Right lobe of liver (tissue), 6 donors: ENCODE measurements at regions not wholly inside any gene's neighbourhood (a gene's known extent, or its start where the extent isn't known, plus 50 kb on each side); places are given as distances from the start of the nearest gene placed in this dataset.
A peak's percentile ranks its signal among the peaks of the same experiment; 100 is the strongest.

Experiments used
- ATAC-seq, 4 donors: fragments of 200-7000 bp; cut with Tn5 transposase; one replicate each; pipeline ENCODE4 v1.9.1; 2020; ENCODE audit warnings: mild to moderate bottlenecking in 4 of 4, moderate library complexity in 4 of 4
- DNase-seq, 3 donors: peaks; one replicate each; pipeline ENCODE4 v3.0.0-alpha.2; 2020
- H3K27ac ChIP-seq, 3 donors: fragments of 200-600 bp; one replicate each; pipeline ENCODE4 v1.8.0; 2022
- H3K27me3 ChIP-seq, 2 donors: fragments of 200-600 bp; one replicate each; pipeline ENCODE4 v1.8.0; 2022
- H3K36me3 ChIP-seq, 4 donors: fragments of 200-600 bp; sonication (generic) in 1 of 4; one replicate each; pipeline versions ENCODE4 v1.5.1 to v1.8.0; 2017 to 2022; ENCODE audit warnings: control low read depth in 1 of 4
- H3K4me1 ChIP-seq, 4 donors: fragments of 200-600 bp; sonication (generic) in 1 of 4; one replicate each; pipeline versions ENCODE4 v1.5.1 to v1.8.0; 2017 to 2022; ENCODE audit warnings: control low read depth in 1 of 4
- H3K4me3 ChIP-seq, 3 donors: fragments of 200-600 bp; one replicate each; pipeline ENCODE4 v1.8.0; 2022
- H3K9me3 ChIP-seq, 4 donors: fragments of 200-600 bp; sonication (generic) in 1 of 4; one replicate each; pipeline versions ENCODE4 v1.5.1 to v1.8.0; 2017 to 2022; ENCODE audit warnings: control low read depth in 1 of 4
- POLR2A ChIP-seq: fragments of 450-650 bp; IDR thresholded peaks from one replicate; pipeline ENCODE4 v1.6.1; 2017; ENCODE audit warnings: antibody characterized with exemption, mild to moderate bottlenecking
- whole genome bisulfite sequencing: methylation state at CpG from one replicate; pipeline ENCODE4 v1.1.6; 2018; ENCODE audit warnings: low coverage, low lambda C conversion rate; ENCODE audit not compliant: insufficient coverage; ENCODE audit errors: missing lambda C conversion rate; 5-methylcytosine and 5-hydroxymethylcytosine counted together
- intact Hi-C, 2 donors: fragments of 100-400 bp; cut with DNase I; formaldehyde crosslinking; loops; one replicate each; pipeline versions ENCODE4 v1.11.2 to v1.14.1; 2022
- TF ChIP-seq, protein P1 (sequence below), 4 donors: fragments of 200-600 bp in 3 of 4; fragments of 450-650 bp in 1 of 4; IDR thresholded peaks; one replicate each; pipeline versions ENCODE4 v1.5.1 to v1.8.0; 2016 to 2022; ENCODE audit warnings: antibody characterized with exemption in 4 of 4, mild to moderate bottlenecking in 2 of 4
- donor health status: DM: no; HTN: yes; CAD: no.
- donor health status: DM: no; HTN: no; CAD: no.
- donor health status: DM: no; HTN: no; CAD: no.
- donor health status: DM: no; HTN: yes; CAD: no.
- donor health status: DM: no; HTN: yes; CAD: no.

DNA sequence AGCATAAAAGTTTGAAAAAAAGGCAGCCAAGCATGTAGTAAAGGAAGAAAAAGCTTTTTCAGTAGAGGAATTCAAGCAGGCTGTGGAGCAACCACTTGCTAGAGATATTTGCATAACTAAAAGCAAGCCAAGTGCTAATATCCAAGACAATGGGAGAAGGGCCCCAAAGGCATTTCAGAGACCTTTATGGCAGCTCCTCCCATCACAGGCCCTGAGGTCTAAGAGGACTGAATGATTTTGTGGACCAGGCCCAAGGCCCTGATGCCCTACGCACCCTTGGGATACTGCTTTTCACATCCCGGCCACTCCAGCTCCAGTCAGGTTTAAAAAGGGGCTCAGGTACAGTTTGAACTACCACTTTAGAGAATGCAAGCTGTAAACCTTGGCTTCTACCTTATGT lies 261.7 kb upstream of the SEMA3C start:
- H3K36me3 ChIP-seq: no peaks in the 10 kb centered on the region
- ATAC-seq (no peak), DNase-seq (no peak)
- no peaks in the 10 kb centered on the region for H3K9me3 ChIP-seq
- H3K27me3 ChIP-seq: no peaks in the 10 kb centered on the region
- H3K27ac ChIP-seq: no peak overlapping the region
- 76% methylated on average over 2 of the region's 2 CpGs for WGBS
- intact Hi-C loops: no loop called here
- TF ChIP-seq POLR2A: no peak
- TF ChIP-seq, protein P1, sequence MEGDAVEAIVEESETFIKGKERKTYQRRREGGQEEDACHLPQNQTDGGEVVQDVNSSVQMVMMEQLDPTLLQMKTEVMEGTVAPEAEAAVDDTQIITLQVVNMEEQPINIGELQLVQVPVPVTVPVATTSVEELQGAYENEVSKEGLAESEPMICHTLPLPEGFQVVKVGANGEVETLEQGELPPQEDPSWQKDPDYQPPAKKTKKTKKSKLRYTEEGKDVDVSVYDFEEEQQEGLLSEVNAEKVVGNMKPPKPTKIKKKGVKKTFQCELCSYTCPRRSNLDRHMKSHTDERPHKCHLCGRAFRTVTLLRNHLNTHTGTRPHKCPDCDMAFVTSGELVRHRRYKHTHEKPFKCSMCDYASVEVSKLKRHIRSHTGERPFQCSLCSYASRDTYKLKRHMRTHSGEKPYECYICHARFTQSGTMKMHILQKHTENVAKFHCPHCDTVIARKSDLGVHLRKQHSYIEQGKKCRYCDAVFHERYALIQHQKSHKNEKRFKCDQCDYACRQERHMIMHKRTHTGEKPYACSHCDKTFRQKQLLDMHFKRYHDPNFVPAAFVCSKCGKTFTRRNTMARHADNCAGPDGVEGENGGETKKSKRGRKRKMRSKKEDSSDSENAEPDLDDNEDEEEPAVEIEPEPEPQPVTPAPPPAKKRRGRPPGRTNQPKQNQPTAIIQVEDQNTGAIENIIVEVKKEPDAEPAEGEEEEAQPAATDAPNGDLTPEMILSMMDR (IDR thresholded peaks at IDR 0.05): no peak
- no peaks in the 10 kb centered on the region for H3K4me1 ChIP-seq
- no peak overlapping the region for H3K4me3 ChIP-seq

DNA sequence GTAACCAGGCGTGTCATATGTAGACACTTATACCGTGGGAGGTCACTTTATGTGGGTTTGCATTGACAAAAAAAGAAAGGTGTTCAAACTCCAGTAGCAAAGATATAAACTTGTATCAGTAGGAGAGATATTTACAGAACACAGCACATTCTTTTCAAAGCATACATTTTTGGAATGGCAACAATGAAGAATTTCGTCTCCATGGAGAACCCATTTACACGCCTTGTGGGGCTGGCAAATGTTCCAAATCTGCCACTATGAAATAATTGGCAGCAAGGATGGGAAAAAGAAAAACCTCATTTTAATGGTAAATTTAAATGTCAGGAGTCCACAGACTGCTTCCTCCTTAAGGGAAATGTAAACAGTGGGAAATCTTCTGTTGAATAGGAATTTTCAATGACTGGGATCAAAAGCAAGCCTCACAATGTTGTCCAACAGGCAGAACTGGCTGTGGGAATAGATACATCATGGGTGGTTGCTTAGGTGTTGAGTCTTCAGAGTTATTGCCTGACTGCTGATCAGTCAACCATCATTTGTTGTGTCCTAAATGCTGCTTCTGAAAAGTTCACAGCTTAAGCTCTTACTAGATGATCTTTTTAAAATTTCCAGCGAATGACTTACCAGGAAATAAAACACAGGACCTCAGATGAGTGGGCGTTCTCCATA lies 256.6 kb upstream of the SEMA3C start:
- intact Hi-C loops: no loop called here
- no peaks in the 10 kb centered on the region for H3K36me3 ChIP-seq
- ATAC-seq (no peak), DNase-seq (no peak)
- no peak overlapping the region for H3K27ac ChIP-seq
- no peaks in the 10 kb centered on the region for H3K4me1 ChIP-seq
- WGBS: 51% methylated on average over 6 of the region's 6 CpGs
- H3K27me3 ChIP-seq: no peaks in the 10 kb centered on the region
- TF ChIP-seq POLR2A: no peak
- H3K9me3 ChIP-seq: no peaks in the 10 kb centered on the region
- H3K4me3 ChIP-seq: no peak overlapping the region

- DNase-seq (no peak), ATAC-seq (peak in 2 of 4 donors; percentile 18)
- WGBS: 23% methylated on average over 7 of the region's 7 CpGs
- no peaks in the 10 kb centered on the region for H3K9me3 ChIP-seq
- no peaks in the 10 kb centered on the region for H3K36me3 ChIP-seq
- TF ChIP-seq, protein P1 (IDR thresholded peaks at IDR 0.05): no peak
- TF ChIP-seq POLR2A: no peak
- no peaks in the 10 kb centered on the region for H3K27me3 ChIP-seq
- H3K4me1 ChIP-seq: no peaks in the 10 kb centered on the region
- no peak overlapping the region for H3K4me3 ChIP-seq
- no peak overlapping the region for H3K27ac ChIP-seq
- intact Hi-C loops: no loop called here
Measured at GRCh38 chr7:81173766-81174281, 255.0 kb upstream of the SEMA3C start.

DNA sequence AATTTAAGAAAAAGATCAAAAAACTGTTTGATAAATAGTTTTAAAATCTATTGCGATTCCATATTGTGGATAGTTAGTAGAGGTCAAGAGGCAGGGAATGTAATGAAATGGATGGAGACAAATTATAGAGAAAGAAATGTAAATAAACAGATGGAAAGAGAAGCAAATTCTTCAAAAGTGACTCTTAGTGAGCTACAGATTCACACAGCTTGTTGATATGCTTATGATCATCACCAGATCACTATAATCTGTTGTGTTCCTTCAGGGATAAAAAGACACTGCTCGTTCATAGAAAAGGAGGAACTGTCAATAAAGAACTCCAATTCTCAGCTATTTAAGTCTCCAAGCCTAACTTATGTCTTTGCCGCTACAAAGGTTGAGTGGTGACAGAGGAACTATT lies 251.4 kb upstream of the SEMA3C start:
- H3K9me3 ChIP-seq: no peaks in the 10 kb centered on the region
- H3K4me1 ChIP-seq: no peaks in the 10 kb centered on the region
- no peak overlapping the region for H3K4me3 ChIP-seq
- H3K36me3 ChIP-seq: no peaks in the 10 kb centered on the region
- no peak for TF ChIP-seq POLR2A
- TF ChIP-seq, protein P1 (IDR thresholded peaks at IDR 0.05): no peak
- 64% methylated on average over 3 of the region's 3 CpGs for WGBS
- ATAC-seq: no peak
- H3K27me3 ChIP-seq: no peaks in the 10 kb centered on the region
- H3K27ac ChIP-seq: no peak overlapping the region
- no peak for DNase-seq
- intact Hi-C loops: no loop called here

DNA sequence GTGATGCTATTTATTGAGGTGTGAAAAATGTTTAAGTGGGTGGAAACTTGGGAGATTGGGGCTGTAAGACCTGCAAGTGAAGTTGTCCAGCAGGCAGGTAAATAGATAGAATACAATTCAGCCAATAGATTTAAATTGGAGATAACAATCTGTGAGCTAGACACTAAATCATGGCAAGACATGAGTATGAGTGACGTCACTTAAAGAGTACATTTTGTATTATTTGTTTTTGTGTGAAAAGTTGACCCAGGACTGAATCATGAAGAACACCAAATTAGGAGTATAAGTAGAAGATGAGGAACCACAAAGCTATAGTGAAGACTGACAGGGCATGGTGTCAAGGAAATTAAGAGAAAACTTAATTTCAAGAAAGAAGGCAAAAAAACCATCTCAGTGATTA lies 249.1 kb upstream of the SEMA3C start:
- DNase-seq (no peak), ATAC-seq (no peak)
- Histone ChIP-seq H3K27ac (no peak overlapping the region), H3K4me3 (no peak overlapping the region), H3K36me3 (no peaks in the 10 kb centered on the region), H3K9me3 (no peaks in the 10 kb centered on the region), H3K4me1 (no peaks in the 10 kb centered on the region), H3K27me3 (no peaks in the 10 kb centered on the region)
- TF ChIP-seq, protein P1 (IDR thresholded peaks at IDR 0.05): no peak
- TF ChIP-seq POLR2A: no peak
- WGBS: 50% methylated on average over 1 of the region's 1 CpG
- intact Hi-C loops: no loop called here
